Lung (tissue), 11 donors: ENCODE measurements at regions not wholly inside any gene's neighbourhood (a gene's known extent, or its start where the extent isn't known, plus 50 kb on each side); places are given as distances from the start of the nearest gene placed in this dataset.

ENCODE experiments used
- ATAC-seq: fragments of 200-7000 bp; cut with Tn5 transposase; one replicate; pipeline ENCODE4 v1.9.1; 2020; ENCODE audit warnings: moderate number of reproducible peaks; ENCODE audit not compliant: insufficient read depth, low FRiP score
- DNase-seq, 3 donors: peaks; one replicate each; pipeline ENCODE4 v3.0.0-alpha.2; 2013 to 2017
- H3K27ac ChIP-seq, 2 donors: one replicate each; pipeline ENCODE4 v1.5.1; 2013; ENCODE audit warnings: mild to moderate bottlenecking in 2 of 2, moderate library complexity in 2 of 2, control low read depth in 1 of 2, inconsistent platforms in 1 of 2, low read depth in 1 of 2, low read length in 1 of 2
- H3K27me3 ChIP-seq, 3 donors: one replicate each; pipeline ENCODE4 v1.5.1; 2013; ENCODE audit warnings: low read length in 2 of 3; ENCODE audit not compliant: control insufficient read depth in 3 of 3, insufficient read depth in 3 of 3
- H3K36me3 ChIP-seq, 4 donors: one replicate each; pipeline ENCODE4 v1.5.1; 2013; ENCODE audit warnings: low read length in 4 of 4, mild to moderate bottlenecking in 1 of 4, moderate library complexity in 1 of 4; ENCODE audit not compliant: control insufficient read depth in 4 of 4, insufficient read depth in 4 of 4
- H3K4me1 ChIP-seq, 5 donors: one replicate each; pipeline ENCODE4 v1.5.1; 2013; ENCODE audit warnings: low read length in 5 of 5, mild to moderate bottlenecking in 2 of 5, moderate library complexity in 1 of 5; ENCODE audit not compliant: control insufficient read depth in 5 of 5, insufficient read depth in 5 of 5
- H3K4me3 ChIP-seq: one replicate; pipeline ENCODE4 v1.5.1; 2013; ENCODE audit warnings: mild to moderate bottlenecking, control low read depth, moderate library complexity
- H3K9ac ChIP-seq, 2 donors: one replicate each; pipeline ENCODE4 v1.5.1; 2013; ENCODE audit warnings: low read length in 2 of 2, control low read depth in 1 of 2; ENCODE audit not compliant: insufficient read depth in 1 of 2
- H3K9me3 ChIP-seq, 4 donors: one replicate each; pipeline ENCODE4 v1.5.1; 2013; ENCODE audit warnings: low read length in 3 of 4, mild to moderate bottlenecking in 1 of 4, moderate library complexity in 1 of 4; ENCODE audit not compliant: control insufficient read depth in 4 of 4, insufficient read depth in 3 of 4
- WGBS, 2 donors: extraction: QIAGEN DNeasy Blood & Tissue Kit; methylation state at CpG; one replicate each; pipeline ENCODE4 v1.1.7; 2013; 5-methylcytosine and 5-hydroxymethylcytosine counted together
- TF ChIP-seq, protein P1 (sequence below): IDR thresholded peaks from 2 replicates; pipeline ENCODE4 v1.5.1; 2012; ENCODE audit warnings: mild to moderate bottlenecking; ENCODE audit errors: control extremely low read depth, extremely low read depth
- donor health status: control.
- donor health status: control.
- donor health status: Bipolar disorder and iron deficiency.
- donor health status: healthy.
- donor health status: DM: yes; HTN: yes; CAD: no.

GRCh38 chr5:133876266-133876665 lies 92.2 kb downstream of the C5orf15 start:
- Histone ChIP-seq H3K4me1 (no peaks in the 10 kb centered on the region), H3K27ac (no peak overlapping the region), H3K36me3 (no peaks in the 10 kb centered on the region), H3K4me3 (no peak overlapping the region), H3K27me3 (peaks cover 0 to 4% (median 0%) of the 10 kb centered on the region in 3 donors), H3K9me3 (peaks cover 0 to 3% (median 0%) of the 10 kb centered on the region in 4 donors), H3K9ac (no peak overlapping the region)
- TF ChIP-seq, protein P1, sequence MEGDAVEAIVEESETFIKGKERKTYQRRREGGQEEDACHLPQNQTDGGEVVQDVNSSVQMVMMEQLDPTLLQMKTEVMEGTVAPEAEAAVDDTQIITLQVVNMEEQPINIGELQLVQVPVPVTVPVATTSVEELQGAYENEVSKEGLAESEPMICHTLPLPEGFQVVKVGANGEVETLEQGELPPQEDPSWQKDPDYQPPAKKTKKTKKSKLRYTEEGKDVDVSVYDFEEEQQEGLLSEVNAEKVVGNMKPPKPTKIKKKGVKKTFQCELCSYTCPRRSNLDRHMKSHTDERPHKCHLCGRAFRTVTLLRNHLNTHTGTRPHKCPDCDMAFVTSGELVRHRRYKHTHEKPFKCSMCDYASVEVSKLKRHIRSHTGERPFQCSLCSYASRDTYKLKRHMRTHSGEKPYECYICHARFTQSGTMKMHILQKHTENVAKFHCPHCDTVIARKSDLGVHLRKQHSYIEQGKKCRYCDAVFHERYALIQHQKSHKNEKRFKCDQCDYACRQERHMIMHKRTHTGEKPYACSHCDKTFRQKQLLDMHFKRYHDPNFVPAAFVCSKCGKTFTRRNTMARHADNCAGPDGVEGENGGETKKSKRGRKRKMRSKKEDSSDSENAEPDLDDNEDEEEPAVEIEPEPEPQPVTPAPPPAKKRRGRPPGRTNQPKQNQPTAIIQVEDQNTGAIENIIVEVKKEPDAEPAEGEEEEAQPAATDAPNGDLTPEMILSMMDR = no peak
- DNase-seq = no peak
- 85 to 96% methylated on average over 3 of the region's 3 CpGs for WGBS, 2 donors
- ATAC-seq = no peak

DNA sequence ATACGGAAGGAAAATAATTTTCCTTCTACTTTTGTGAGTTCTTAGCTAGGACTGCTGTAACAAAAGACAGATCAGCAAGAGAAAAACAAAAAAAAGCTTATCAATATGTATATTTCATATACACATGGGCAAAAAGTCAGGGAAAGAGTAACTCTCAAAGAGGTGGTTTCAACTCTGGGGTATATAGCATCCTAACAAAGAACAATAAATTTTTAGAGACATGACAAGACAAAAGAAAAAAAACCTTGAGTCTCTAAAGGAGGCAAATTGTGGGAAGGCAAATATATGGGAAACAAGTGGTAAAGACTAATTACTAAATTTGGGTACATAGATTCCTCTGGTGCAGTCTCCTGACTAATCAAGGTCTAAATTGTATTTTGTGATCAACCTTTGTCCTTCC lies 93.2 kb downstream of the C5orf15 start:
- 98 to 100% methylated on average over 1 of the region's 1 CpG for WGBS, 2 donors
- no peak for DNase-seq

GRCh38 chr5:133873449-133873848 lies 95.0 kb downstream of the C5orf15 start:
- WGBS, 2 donors = 58 to 79% methylated on average over 2 of the region's 2 CpGs
- ATAC-seq = no peak
- Histone ChIP-seq H3K27ac (no peak overlapping the region), H3K27me3 (no peaks in the 10 kb centered on the region), H3K4me3 (no peak overlapping the region), H3K9ac (no peak overlapping the region), H3K4me1 (peaks cover 0 to 5% (median 3%) of the 10 kb centered on the region in 5 donors), H3K36me3 (no peaks in the 10 kb centered on the region), H3K9me3 (peaks cover 0 to 7% (median 0%) of the 10 kb centered on the region in 4 donors)
- peak in 2 of 3 donors; percentile 3 to 23 for DNase-seq
- TF ChIP-seq, protein P1 = no peak

More for the DNA sequence above, 93.2 kb downstream of the C5orf15 start:
- Histone ChIP-seq H3K4me1 (no peaks in the 10 kb centered on the region), H3K4me3 (no peak overlapping the region), H3K9ac (no peak overlapping the region), H3K36me3 (no peaks in the 10 kb centered on the region), H3K9me3 (peaks cover 0 to 5% (median 0%) of the 10 kb centered on the region in 4 donors), H3K27me3 (no peaks in the 10 kb centered on the region), H3K27ac (no peak overlapping the region)
- ATAC-seq = no peak
- TF ChIP-seq, protein P1 = no peak

GRCh38 chr5:133870661-133871060 lies 97.8 kb downstream of the C5orf15 start:
- H3K27ac ChIP-seq = no peak overlapping the region
- H3K9ac ChIP-seq = no peak overlapping the region
- TF ChIP-seq, protein P1 = no peak
- no peaks in the 10 kb centered on the region for H3K36me3 ChIP-seq
- ATAC-seq (no peak), DNase-seq (no peak)
- H3K4me1 ChIP-seq = peaks cover 0 to 8% (median 3%) of the 10 kb centered on the region in 5 donors
- peaks cover 0 to 4% (median 0%) of the 10 kb centered on the region in 4 donors for H3K9me3 ChIP-seq
- no peaks in the 10 kb centered on the region for H3K27me3 ChIP-seq
- H3K4me3 ChIP-seq = no peak overlapping the region
